ENCODE measurements at regions not wholly inside any gene's neighbourhood (a gene's known extent, or its start where the extent isn't known, plus 50 kb on each side); places are given as distances from the start of the nearest gene placed in this dataset.
"Not testable (repeated sequence)": the region's sequence is repeated elsewhere in the genome, so short reads cannot be mapped to it uniquely, and the experiment has no call there.

GRCh38 chr21:31449921-31450535, 106.0 kb upstream of the TIAM1 start:
- no peak for DNase-seq

DNA sequence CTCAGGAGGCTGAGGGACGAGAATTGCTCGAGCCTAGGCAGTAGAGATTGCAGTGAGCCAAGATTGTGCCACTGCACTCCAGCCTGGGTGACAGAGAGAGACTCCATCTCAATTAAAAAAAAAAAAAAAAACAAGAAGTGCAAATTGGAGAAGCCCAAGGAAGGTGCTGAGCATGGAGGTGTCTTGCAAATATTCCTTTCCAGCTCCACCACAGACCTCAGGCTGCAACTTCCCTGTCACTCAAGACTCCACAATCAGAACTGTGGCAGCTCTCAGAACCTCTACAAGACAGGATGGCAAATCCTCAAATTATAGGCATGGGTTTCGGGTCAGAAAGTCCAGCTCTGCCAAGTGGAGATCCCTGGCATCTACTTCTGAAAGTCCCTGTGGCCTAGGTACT, 104.4 kb upstream of the TIAM1 start:
- DNase-seq: no peak

GRCh38 chr21:31447505-31447904, 103.4 kb upstream of the TIAM1 start:
- DNase-seq: peak; percentile 29

DNA sequence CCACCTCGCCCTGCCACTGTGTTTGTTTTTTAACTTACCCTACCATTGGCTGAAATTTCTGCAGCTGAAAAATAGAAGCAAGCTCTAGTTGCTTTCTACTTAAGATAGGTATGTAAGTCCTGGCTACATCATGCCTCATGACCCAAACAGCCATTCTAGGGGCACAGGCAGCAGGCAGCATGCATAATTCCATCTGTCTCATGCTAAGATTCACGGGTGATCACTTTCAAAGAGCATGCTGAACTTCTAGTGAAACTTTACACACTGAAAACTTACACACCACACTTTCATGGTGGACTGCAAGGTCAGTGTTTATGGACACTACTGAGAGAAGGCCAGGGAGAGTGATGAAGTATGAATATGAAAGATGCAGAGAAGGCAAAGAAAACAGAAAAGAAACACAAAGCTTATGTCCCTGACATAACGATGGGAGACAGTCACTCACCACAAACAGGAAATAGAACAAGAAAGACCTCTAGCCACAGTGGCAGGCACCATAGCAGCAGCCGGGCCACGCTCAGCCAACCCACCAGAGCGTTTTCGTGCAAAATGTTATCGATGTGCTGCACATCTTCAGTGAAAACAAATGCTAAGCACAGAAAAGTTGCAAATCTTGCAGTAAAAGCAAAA, 102.3 kb upstream of the TIAM1 start:
- no peak for DNase-seq

- no peak for DNase-seq
Measured at GRCh38 chr21:31445137-31445536, 101.1 kb upstream of the TIAM1 start.

DNA sequence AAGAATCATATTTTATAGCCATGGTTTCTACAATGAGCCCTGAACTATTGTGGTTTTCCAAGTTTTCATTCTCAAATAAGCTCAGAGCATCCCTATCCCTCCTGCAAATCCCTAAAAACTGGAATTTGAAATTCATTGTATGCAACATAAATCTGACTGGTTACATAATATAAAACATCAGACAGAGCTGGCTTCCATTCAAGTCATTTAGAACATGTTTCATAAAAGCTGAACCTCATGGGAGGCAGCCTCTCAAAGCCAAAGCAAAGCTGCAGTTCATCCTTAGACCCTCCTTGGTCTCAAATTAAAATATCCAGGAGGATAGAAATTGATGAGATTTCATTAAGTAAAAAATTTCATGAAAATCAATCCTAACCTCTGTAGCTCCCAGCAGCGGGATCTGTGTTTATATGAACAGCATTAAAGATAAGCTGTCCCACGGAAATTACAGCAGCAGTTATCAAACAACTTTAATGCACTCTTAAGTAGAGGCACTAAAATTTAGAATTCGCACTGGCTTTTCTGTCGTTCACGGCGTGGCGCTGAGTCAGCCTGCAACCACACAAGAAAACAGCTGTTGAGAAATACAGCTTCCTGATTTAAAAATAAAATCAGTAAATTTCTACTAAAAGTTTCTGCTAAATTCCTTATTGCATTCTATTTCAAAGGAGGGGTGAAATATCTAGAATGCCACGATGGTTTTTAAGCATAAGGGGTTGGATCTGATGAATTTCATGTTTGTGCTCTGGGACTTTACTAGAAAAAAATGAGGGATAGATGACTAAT, 99.9 kb upstream of the TIAM1 start:
- peak; percentile 61 for DNase-seq

DNA sequence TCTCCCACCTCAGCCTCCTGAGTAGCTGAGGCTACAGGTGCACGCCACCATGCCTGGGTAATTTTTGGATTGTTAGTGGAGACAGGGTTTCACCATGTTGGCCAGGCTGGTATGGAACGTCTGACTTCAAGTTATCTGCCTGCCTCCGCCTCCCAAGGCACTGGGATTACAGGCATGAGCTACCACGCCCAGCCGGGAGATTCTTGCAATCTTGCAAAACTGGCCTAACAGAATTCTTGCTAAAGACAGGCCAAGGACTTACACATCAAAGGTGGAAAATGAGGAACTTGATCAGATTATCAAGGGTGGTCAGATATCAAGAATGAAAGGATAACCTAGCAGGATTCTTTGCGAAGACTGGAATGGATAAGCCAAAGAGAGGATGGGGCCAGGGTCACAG, 98.3 kb upstream of the TIAM1 start:
- DNase-seq: no peak

DNA sequence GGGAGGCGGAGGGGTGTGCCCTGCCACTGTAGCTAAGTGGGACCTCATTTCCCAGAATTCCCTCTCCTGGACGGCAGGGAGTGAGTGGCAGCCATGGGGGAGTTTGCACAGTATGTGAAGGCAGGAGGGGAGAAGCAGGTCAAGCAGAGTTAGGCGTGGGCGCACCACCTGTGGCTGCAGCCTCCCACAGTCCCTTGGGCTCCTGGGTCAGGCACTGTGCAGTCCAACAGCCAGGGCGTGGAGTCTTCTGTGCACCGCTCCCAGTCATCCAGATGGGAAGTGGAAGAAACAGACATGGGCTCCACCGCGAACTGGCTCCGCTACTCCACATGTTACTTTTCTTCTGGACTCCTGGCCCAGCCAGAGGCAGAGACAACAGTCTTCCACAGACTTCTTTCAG, 85.4 kb upstream of the TIAM1 start:
- DNase-seq: no peak

DNA sequence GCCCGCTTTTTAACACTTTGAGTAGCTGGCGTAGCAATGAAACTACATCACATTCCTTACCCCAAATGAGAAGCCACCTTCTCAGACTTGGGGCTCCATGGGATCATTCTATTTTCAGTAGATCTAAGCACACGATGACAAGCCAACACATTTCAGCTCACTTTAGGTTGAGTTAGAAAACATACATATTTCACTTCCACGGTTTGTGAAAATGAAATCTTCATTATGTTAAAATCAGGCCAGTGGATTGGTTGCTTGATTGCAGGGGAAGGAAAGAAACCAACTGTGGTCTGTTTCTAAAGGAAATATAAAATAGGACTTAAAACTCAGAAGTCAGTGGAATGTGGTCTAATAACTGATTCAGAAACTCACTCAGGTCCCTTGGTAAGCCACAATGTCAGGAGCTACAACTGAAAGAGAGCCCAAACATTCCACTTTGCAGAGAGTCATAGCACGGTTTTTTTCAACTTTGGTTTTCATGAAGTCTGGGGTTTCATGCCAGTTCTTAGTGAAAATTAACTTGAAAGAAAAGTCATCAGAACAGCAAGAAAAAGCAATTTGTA, 82.3 kb upstream of the TIAM1 start:
- peak; percentile 65 for DNase-seq

DNA sequence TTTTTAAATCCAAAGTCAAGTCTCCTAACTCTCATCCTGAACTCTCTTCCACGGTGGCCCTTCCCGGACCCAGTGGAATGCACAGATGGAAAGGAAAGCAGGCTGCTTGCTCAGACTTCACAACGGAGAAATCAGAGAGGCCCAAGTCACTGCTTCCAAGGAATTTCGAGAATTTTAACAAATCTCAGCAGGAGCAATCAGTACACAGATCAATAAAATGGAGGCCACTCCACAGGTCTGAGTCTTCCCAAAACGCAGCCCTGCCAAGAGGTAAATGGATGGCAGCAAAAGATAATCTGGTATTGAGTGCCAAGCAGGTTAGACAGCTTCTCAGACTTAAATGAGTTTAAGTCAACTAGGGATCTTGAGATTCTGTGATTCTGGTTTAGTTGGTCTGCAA, 81.1 kb upstream of the TIAM1 start:
- DNase-seq: peak; percentile 39

GRCh38 chr21:31424058-31424457, 80.0 kb upstream of the TIAM1 start:
- no peak for DNase-seq

DNA sequence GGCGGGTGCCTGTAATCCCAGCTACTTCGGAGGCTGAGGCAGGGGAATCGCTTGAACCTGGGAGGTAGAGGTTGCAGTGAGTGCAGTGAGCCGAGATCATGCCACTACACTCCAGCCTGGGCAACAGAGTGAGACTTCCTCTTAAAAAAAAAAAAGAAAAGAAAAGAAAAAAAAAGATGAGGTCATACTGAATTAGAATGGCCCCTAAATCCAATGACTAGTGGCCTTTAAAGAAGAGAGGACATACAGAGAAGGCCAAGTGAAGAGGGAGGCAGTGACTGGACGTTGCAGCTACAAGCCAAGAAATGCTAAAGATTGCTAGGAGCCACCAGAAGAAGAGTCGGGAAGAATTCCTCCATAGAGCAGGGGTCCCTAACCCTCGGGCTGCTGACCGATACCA, 76.9 kb upstream of the TIAM1 start:
- no peak for DNase-seq

DNA sequence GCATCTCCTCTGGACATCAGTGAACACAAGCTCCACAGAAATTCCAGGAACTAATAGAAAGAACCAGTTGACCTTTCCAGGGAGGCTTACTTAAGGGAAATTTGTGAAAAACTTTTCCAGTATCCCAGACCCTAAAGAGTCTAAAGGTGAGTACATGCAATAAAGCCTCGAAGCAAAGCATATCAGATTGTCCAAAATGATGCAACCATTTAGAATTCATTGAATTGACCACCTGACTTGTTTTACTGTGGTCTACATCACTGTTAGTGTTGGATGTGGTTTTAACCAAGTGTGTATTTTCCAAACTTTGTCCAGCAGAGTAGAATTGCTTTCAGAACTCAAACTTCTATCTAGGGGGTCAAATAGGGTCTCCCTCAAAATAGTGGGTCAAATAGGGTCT, 76.3 kb upstream of the TIAM1 start:
- no peak for DNase-seq

- no peak for DNase-seq
Measured at GRCh38 chr21:31418377-31419001, 74.4 kb upstream of the TIAM1 start.

- DNase-seq: not testable (repeated sequence)
Measured at GRCh38 chr21:31417214-31417613, 73.2 kb upstream of the TIAM1 start.

DNA sequence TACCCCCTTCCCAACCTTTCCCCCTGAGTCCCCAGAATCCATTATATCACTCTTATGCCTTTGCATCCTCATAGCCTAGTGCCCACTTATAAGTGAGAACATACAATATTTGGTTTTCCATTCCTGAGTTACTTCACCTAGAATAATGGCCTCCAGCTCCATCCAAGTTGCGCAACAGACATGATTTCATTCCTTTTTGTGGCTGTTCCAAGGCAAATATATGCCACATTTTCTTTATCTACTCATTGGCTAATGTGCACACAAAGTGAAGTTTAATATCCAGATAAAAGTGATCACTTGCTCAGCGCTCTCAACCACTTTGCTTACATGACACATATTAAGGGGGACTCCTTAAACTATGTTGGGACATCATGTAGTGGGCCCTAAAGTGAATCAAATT, 72.4 kb upstream of the TIAM1 start:
- DNase-seq: peak; percentile 18

DNA sequence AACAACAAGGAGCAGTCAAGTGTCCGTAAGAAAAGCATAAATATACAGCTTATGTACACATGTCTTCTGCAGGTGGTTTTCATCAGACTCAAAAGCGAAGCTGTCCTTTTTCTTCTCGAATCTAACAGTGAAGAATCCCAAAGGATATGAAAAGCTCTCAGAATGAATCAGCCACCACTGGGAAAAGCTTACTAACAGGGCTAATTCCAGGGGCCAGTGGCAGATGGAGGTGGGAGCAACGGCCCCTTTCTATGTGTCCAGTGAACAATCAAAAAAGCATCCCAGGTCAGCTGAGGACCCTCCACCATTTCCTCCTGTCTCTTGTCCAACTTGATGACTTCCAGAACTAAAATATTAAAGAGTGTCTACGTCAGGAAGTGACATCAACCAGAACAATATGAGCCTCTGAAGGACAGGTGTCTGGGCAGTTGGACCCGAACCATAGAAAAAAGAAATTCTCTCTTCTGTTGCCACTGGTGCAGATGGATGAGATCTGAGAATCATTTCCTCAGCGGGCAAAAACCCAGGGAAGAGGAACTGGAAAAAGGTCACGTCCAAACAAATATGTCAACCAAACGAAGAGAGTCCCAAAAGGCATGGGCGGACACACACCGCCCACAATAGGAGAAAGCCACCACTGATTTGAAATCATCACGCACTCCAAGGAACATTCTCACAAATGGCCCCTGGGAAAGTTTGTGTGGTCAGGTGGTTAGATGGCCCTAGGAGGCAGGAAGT, 70.4 kb upstream of the TIAM1 start:
- DNase-seq: no peak

- DNase-seq: no peak
Measured at GRCh38 chr21:31413698-31414097, 69.6 kb upstream of the TIAM1 start.

DNA sequence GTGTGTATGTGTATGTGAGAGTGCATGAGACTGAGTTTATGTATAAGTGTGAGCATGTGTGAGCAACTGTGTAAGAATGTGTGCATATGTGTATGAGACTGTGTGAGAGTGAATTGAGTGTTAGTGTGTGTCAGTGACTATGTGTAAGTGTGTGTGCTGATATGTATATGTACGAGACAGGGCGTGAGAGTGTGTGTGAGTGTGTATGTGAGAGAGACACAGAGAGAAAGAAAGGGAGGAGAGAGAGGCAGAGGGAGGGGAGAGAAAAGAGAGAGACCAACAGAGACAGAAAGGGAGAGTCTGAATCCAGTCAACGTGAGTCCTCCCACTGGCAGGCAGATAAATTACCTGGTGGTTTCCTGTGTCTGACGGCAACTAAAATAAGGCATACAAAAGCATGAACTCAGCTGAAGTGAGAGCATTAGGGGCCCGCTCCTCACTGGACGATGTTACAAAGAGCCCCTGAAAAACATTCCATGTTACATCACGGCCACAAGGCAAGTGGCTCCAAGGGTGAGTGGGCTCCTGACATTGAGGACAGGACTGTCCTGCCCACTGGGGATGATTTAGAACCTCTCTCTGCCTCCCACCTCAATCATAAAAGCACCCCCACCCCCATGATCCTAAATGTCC, 66.6 kb upstream of the TIAM1 start:
- no peak for DNase-seq

- no peak for DNase-seq
Measured at GRCh38 chr21:31409831-31410487, 65.9 kb upstream of the TIAM1 start.

DNA sequence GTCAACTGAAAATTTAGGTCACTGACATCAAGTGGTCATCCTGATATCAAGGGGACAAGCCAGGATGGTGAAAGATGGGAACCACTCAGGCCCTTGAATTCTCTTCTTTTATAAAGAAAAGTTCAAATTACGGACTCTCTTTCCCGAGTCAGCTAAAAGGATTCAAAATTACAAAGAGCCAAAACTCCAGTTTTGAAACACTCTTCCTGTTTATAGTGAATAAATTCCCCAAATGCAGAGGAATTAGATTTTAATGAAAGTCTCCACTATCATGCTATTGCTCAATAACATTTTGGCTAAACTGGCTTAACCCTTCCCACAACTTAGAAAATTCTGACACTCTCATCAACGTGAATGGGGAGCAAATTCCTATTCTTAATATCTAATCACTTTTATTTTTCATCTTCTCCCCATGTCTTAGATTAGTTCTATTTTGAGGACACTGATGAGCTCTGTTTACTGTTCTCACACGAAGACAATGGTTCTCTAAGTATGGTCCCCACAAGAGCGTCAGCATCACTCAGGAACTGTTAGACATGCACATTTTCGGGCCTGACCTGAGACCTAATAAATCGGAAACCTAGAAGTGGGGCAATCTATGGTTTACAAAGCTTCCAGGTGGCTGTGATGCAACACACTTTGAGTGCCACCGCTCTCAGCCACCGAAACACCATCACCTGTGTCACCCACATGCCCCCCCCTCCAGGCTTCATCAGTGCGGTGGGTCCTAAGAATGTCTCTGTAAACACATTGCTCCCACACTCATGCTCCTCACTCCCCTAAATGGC, 64.4 kb upstream of the TIAM1 start:
- DNase-seq: no peak
